ENCODE measurements at regions not wholly inside any gene's neighbourhood (a gene's known extent, or its start where the extent isn't known, plus 50 kb on each side); places are given as distances from the start of the nearest gene placed in this dataset.

GRCh38 chr7:137151690-137152052, 191.9 kb downstream of the PTN start:
- Histone ChIP-seq H3K27ac (no peak overlapping the region), H3K36me3 (ENCODE audit: insufficient read depth, low read length) (no peaks in the 10 kb centered on the region), H3K4me3 (no peak overlapping the region), H3K9me3 (ENCODE audit: low read depth, low read length) (no peaks in the 10 kb centered on the region), H3K9ac (ENCODE audit: insufficient read length) (no peak overlapping the region)
- DNase-seq (ENCODE audit: low read depth, low spot score), result no peak
- TF ChIP-seq FOXP2 (optimal IDR thresholded peaks at IDR 0.05; ENCODE audit: control extremely low read depth, extremely low read length, insufficient read depth), result no peak
- no peak for TF ChIP-seq EZH2 (IDR thresholded peaks at IDR 0.05)
- no peak for TF ChIP-seq POLR2AphosphoS5 (IDR thresholded peaks at IDR 0.05; ENCODE audit: borderline replicate concordance, low read depth, low read length)

GRCh38 chr7:137151041-137151689, 192.4 kb downstream of the PTN start:
- Histone ChIP-seq H3K4me3 (no peak overlapping the region), H3K9me3 (ENCODE audit: low read depth, low read length) (no peaks in the 10 kb centered on the region), H3K27ac (no peak overlapping the region), H3K36me3 (ENCODE audit: insufficient read depth, low read length) (no peaks in the 10 kb centered on the region), H3K9ac (ENCODE audit: insufficient read length) (no peak overlapping the region)
- TF ChIP-seq FOXP2 (optimal IDR thresholded peaks at IDR 0.05; ENCODE audit: control extremely low read depth, extremely low read length, insufficient read depth) (no peak), POLR2AphosphoS5 (IDR thresholded peaks at IDR 0.05; ENCODE audit: borderline replicate concordance, low read depth, low read length) (no peak), EZH2 (IDR thresholded peaks at IDR 0.05) (no peak)
- no peak for DNase-seq (ENCODE audit: low read depth, low spot score)

- H3K27ac ChIP-seq, result no peak overlapping the region
Observed at GRCh38 chr7:137147338-137147720, 196.2 kb downstream of the PTN start.

GRCh38 chr7:137146552-137147337, 196.8 kb downstream of the PTN start:
- Histone ChIP-seq H3K9me3 (ENCODE audit: low read depth, low read length) (no peaks in the 10 kb centered on the region), H3K4me3 (no peak overlapping the region), H3K9ac (ENCODE audit: insufficient read length) (no peak overlapping the region), H3K36me3 (ENCODE audit: insufficient read depth, low read length) (no peaks in the 10 kb centered on the region), H3K27ac (no peak overlapping the region)
- TF ChIP-seq FOXP2 (optimal IDR thresholded peaks at IDR 0.05; ENCODE audit: control extremely low read depth, extremely low read length, insufficient read depth) (no peak), EZH2 (IDR thresholded peaks at IDR 0.05) (no peak), POLR2AphosphoS5 (IDR thresholded peaks at IDR 0.05; ENCODE audit: borderline replicate concordance, low read depth, low read length) (no peak)
- DNase-seq (ENCODE audit: low read depth, low spot score), result no peak

More at GRCh38 chr7:137147338-137147720, 196.2 kb downstream of the PTN start:
- Histone ChIP-seq H3K36me3 (ENCODE audit: insufficient read depth, low read length) (no peaks in the 10 kb centered on the region), H3K4me3 (no peak overlapping the region), H3K9me3 (ENCODE audit: low read depth, low read length) (no peaks in the 10 kb centered on the region), H3K9ac (ENCODE audit: insufficient read length) (no peak overlapping the region)
- DNase-seq (ENCODE audit: low read depth, low spot score), result no peak
- TF ChIP-seq EZH2 (IDR thresholded peaks at IDR 0.05) (no peak), POLR2AphosphoS5 (IDR thresholded peaks at IDR 0.05; ENCODE audit: borderline replicate concordance, low read depth, low read length) (no peak), FOXP2 (optimal IDR thresholded peaks at IDR 0.05; ENCODE audit: control extremely low read depth, extremely low read length, insufficient read depth) (no peak)

GRCh38 chr7:137146012-137146455, 197.5 kb downstream of the PTN start:
- H3K9me3 ChIP-seq (ENCODE audit: low read depth, low read length), result no peaks in the 10 kb centered on the region
- DNase-seq (ENCODE audit: low read depth, low spot score), result no peak
- H3K4me3 ChIP-seq, result no peak overlapping the region
- no peak overlapping the region for H3K9ac ChIP-seq (ENCODE audit: insufficient read length)
- no peaks in the 10 kb centered on the region for H3K36me3 ChIP-seq (ENCODE audit: insufficient read depth, low read length)
- TF ChIP-seq FOXP2 (optimal IDR thresholded peaks at IDR 0.05; ENCODE audit: control extremely low read depth, extremely low read length, insufficient read depth) (no peak), EZH2 (IDR thresholded peaks at IDR 0.05) (no peak), POLR2AphosphoS5 (IDR thresholded peaks at IDR 0.05; ENCODE audit: borderline replicate concordance, low read depth, low read length) (no peak)
- H3K27ac ChIP-seq, result no peak overlapping the region

GRCh38 chr7:137142376-137142775, 201.2 kb downstream of the PTN start:
- no peak for DNase-seq (ENCODE audit: low read depth, low spot score)
- TF ChIP-seq EZH2 (IDR thresholded peaks at IDR 0.05) (no peak), POLR2AphosphoS5 (IDR thresholded peaks at IDR 0.05; ENCODE audit: borderline replicate concordance, low read depth, low read length) (no peak), FOXP2 (optimal IDR thresholded peaks at IDR 0.05; ENCODE audit: control extremely low read depth, extremely low read length, insufficient read depth) (no peak)
- Histone ChIP-seq H3K9me3 (ENCODE audit: low read depth, low read length) (no peaks in the 10 kb centered on the region), H3K4me3 (no peak overlapping the region), H3K36me3 (ENCODE audit: insufficient read depth, low read length) (no peaks in the 10 kb centered on the region), H3K9ac (ENCODE audit: insufficient read length) (no peak overlapping the region), H3K27ac (no peak overlapping the region)

- Histone ChIP-seq H3K9me3 (ENCODE audit: low read depth, low read length) (no peaks in the 10 kb centered on the region), H3K36me3 (ENCODE audit: insufficient read depth, low read length) (no peaks in the 10 kb centered on the region), H3K9ac (ENCODE audit: insufficient read length) (no peak overlapping the region), H3K4me3 (no peak overlapping the region), H3K27ac (no peak overlapping the region)
- no peak for DNase-seq (ENCODE audit: low read depth, low spot score)
- TF ChIP-seq POLR2AphosphoS5 (IDR thresholded peaks at IDR 0.05; ENCODE audit: borderline replicate concordance, low read depth, low read length) (no peak), FOXP2 (optimal IDR thresholded peaks at IDR 0.05; ENCODE audit: control extremely low read depth, extremely low read length, insufficient read depth) (no peak), EZH2 (IDR thresholded peaks at IDR 0.05) (no peak)
Observed at GRCh38 chr7:137135654-137136350, 207.7 kb downstream of the PTN start.

- Histone ChIP-seq H3K9ac (ENCODE audit: insufficient read length) (no peak overlapping the region), H3K4me3 (no peak overlapping the region), H3K9me3 (ENCODE audit: low read depth, low read length) (no peaks in the 10 kb centered on the region), H3K36me3 (ENCODE audit: insufficient read depth, low read length) (no peaks in the 10 kb centered on the region), H3K27ac (no peak overlapping the region)
- no peak for DNase-seq (ENCODE audit: low read depth, low spot score)
- TF ChIP-seq POLR2AphosphoS5 (IDR thresholded peaks at IDR 0.05; ENCODE audit: borderline replicate concordance, low read depth, low read length) (no peak), FOXP2 (optimal IDR thresholded peaks at IDR 0.05; ENCODE audit: control extremely low read depth, extremely low read length, insufficient read depth) (no peak), EZH2 (IDR thresholded peaks at IDR 0.05) (no peak)
Observed at GRCh38 chr7:137130751-137131158, 212.8 kb downstream of the PTN start.

Measured in SK-N-MC (cell line).